GM23338 (cell line): ENCODE measurements at regions not wholly inside any gene's neighbourhood (a gene's known extent, or its start where the extent isn't known, plus 50 kb on each side); places are given as distances from the start of the nearest gene placed in this dataset.
A peak's percentile ranks its signal among the peaks of the same experiment; 100 is the strongest.

ENCODE experiments used
- ATAC-seq: fragments of 200-7000 bp; cut with Tn5 transposase; 3 replicates; pipeline ENCODE4 v1.9.1; 2020
- DNase-seq: peaks from one replicate; pipeline ENCODE4 v3.0.0-alpha.2; 2015; ENCODE audit warnings: low spot score
- H2AFZ ChIP-seq: fragments of 200-600 bp; sonication (generic); 2 replicates; pipeline ENCODE4 v1.8.0; 2016; ENCODE audit warnings: antibody characterized with exemption, mild to moderate bottlenecking, moderate library complexity
- H3F3A ChIP-seq: fragments of 200-600 bp; sonication (generic); replicated peaks from 2 replicates; pipeline ENCODE4 v1.8.0; 2017; ENCODE audit warnings: antibody characterized with exemption, mixed run types, low read depth
- H3K27ac ChIP-seq: fragments of 200-600 bp; sonication (generic); 2 replicates; pipeline ENCODE4 v1.6.1; 2016; ENCODE audit warnings: low read depth
- H3K27me3 ChIP-seq: fragments of 200-600 bp; sonication (generic); 2 replicates; pipeline ENCODE4 v1.8.0; 2016; ENCODE audit warnings: mild to moderate bottlenecking, mixed run types, moderate library complexity; ENCODE audit not compliant: insufficient read depth
- H3K36me3 ChIP-seq: fragments of 200-600 bp; sonication (generic); 2 replicates; pipeline ENCODE4 v1.8.0; 2016; ENCODE audit warnings: mild to moderate bottlenecking; ENCODE audit not compliant: insufficient read depth
- H3K4me1 ChIP-seq: fragments of 200-600 bp; sonication (generic); 2 replicates; pipeline ENCODE4 v1.8.0; 2016; ENCODE audit warnings: mild to moderate bottlenecking, moderate library complexity; ENCODE audit not compliant: insufficient read depth
- H3K4me2 ChIP-seq: fragments of 200-600 bp; sonication (generic); 2 replicates; pipeline ENCODE4 v1.7.1; 2017; ENCODE audit warnings: mixed run types
- H3K4me3 ChIP-seq: fragments of 200-600 bp; sonication (generic); 2 replicates; pipeline ENCODE4 v1.6.1; 2016; ENCODE audit warnings: mixed run types
- H3K79me2 ChIP-seq: fragments of 200-600 bp; sonication (generic); replicated peaks from 2 replicates; pipeline ENCODE4 v1.8.0; 2017; ENCODE audit warnings: mild to moderate bottlenecking; ENCODE audit not compliant: insufficient read depth
- H3K9me2 ChIP-seq: fragments of 200-600 bp; sonication (generic); 2 replicates; pipeline ENCODE4 v1.8.0; 2017; ENCODE audit not compliant: insufficient read depth
- H4K20me1 ChIP-seq: fragments of 200-600 bp; sonication (generic); replicated peaks from 2 replicates; pipeline ENCODE4 v1.8.0; 2017; ENCODE audit warnings: mild to moderate bottlenecking; ENCODE audit not compliant: insufficient read depth
- H3K27ac Mint-ChIP-seq: 2 replicates; pipeline ENCODE4 v1.8.0; 2020; ENCODE audit warnings: inconsistent platforms, mild to moderate bottlenecking, moderate library complexity, mixed read lengths
- H3K27me3 Mint-ChIP-seq: 3 replicates; pipeline ENCODE4 v1.8.0; 2022; ENCODE audit warnings: low read depth, mild to moderate bottlenecking, moderate library complexity, mixed read lengths, inconsistent platforms; ENCODE audit not compliant: insufficient read depth, poor library complexity
- H3K36me3 Mint-ChIP-seq: 3 replicates; pipeline ENCODE4 v1.8.0; 2021; ENCODE audit warnings: low read depth, mild to moderate bottlenecking, inconsistent platforms, moderate library complexity, mixed read lengths
- H3K4me1 Mint-ChIP-seq: 3 replicates; pipeline ENCODE4 v1.8.0; 2020; ENCODE audit warnings: mild to moderate bottlenecking, inconsistent platforms, mixed read lengths
- H3K4me3 Mint-ChIP-seq: 3 replicates; pipeline ENCODE4 v1.8.0; 2021; ENCODE audit warnings: moderate library complexity, mild to moderate bottlenecking, inconsistent platforms, mixed read lengths
- H3K9me3 Mint-ChIP-seq: 3 replicates; pipeline ENCODE4 v1.8.0; 2020; ENCODE audit warnings: moderate library complexity, mild to moderate bottlenecking, inconsistent platforms, mixed read lengths
- CREB1 ChIP-seq: fragments of 250-450 bp; sonication (Bioruptor Pico); IDR thresholded peaks from 2 replicates; pipeline ENCODE4 v1.5.0; 2020; ENCODE audit warnings: low read depth, mild to moderate bottlenecking, moderate library complexity
- CTCF ChIP-seq, 2 experiments: fragments of 200-600 bp in 1 of 2; sonication (generic) in 1 of 2; conservative IDR thresholded peaks; 2 replicates each; pipeline versions ENCODE4 v1.5.1 to v1.6.1; 2016 to 2017; ENCODE audit warnings: antibody characterized with exemption in 2 of 2, low read depth in 2 of 2, mild to moderate bottlenecking in 2 of 2, moderate library complexity in 1 of 2
- EZH2 ChIP-seq: fragments of 200-600 bp; sonication (generic); IDR thresholded peaks from one replicate; pipeline ENCODE4 v1.8.0; 2017; ENCODE audit warnings: antibody characterized with exemption, mild to moderate bottlenecking, low read depth; ENCODE audit not compliant: unreplicated experiment
- EZH2phosphoT487 ChIP-seq: fragments of 200-600 bp; sonication (generic); IDR thresholded peaks from one replicate; pipeline ENCODE4 v1.8.1; 2018; ENCODE audit warnings: antibody characterized with exemption; ENCODE audit not compliant: unreplicated experiment
- JUNB ChIP-seq: IDR thresholded peaks from one replicate; pipeline ENCODE4 v1.6.1; 2016; ENCODE audit warnings: antibody characterized with exemption; ENCODE audit not compliant: unreplicated experiment
- POLR2AphosphoS5 ChIP-seq: IDR thresholded peaks from 2 replicates; pipeline ENCODE4 v1.6.1; 2016; ENCODE audit warnings: antibody characterized with exemption, low read depth
- STAT1 ChIP-seq: IDR thresholded peaks from one replicate; pipeline ENCODE4 v1.6.1; 2016; ENCODE audit warnings: antibody characterized with exemption; ENCODE audit not compliant: unreplicated experiment
- ZNF114 ChIP-seq: fragments of 250-450 bp; sonication (Bioruptor Pico); IDR thresholded peaks from 2 replicates; pipeline ENCODE4 v1.5.0; 2020; ENCODE audit warnings: mild to moderate bottlenecking, moderate library complexity
- ZNF331 ChIP-seq: fragments of 250-450 bp; sonication (Bioruptor Pico); IDR thresholded peaks from 2 replicates; pipeline ENCODE4 v1.5.0; 2020; ENCODE audit warnings: low read depth, mild to moderate bottlenecking, moderate library complexity
- ZNF462 ChIP-seq: fragments of 250-450 bp; sonication (Bioruptor Pico); IDR thresholded peaks from 2 replicates; pipeline ENCODE4 v1.5.0; 2020; ENCODE audit warnings: mild to moderate bottlenecking, moderate library complexity
- TF ChIP-seq, protein P1 (sequence below): IDR thresholded peaks from 2 replicates; pipeline ENCODE4 v1.6.1; 2016; ENCODE audit warnings: antibody characterized with exemption

DNA sequence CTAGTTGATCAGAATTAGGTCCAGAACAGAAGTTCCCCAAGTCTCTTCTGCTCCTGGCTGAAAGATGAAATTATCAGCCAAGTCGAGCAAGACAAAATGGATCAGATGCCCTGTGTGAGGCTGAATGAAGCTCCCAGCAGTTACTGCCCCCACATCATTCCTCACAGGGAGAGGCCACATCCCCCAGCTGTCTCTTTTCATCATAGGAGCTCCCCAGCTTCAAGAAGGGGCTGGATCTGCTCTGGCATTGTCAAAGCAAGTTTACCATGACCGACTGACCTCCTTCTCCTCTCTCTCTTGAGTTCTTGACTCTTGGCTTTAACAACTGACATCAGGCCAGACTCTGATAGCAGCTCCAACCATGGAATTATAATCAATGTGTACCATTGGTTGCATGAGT, 133.3 kb upstream of the RAD23B start:
- Histone ChIP-seq H3K4me3 (no peak overlapping the region), H2AFZ (no peak overlapping the region), H3K9me2 (peaks cover 7% of the 10 kb centered on the region; the same call in 1 of the 2 replicates), H3K36me3 (no peaks in the 10 kb centered on the region), H3F3A (no peaks in the 10 kb centered on the region), H4K20me1 (no peaks in the 10 kb centered on the region), H3K4me1 (0 out of 2 replicates have a peak, but pooled peaks cover 3% of the 10 kb centered on the region), H3K27me3 (no peaks in the 10 kb centered on the region), H3K4me2 (no peak overlapping the region), H3K27ac (no peak overlapping the region), H3K79me2 (no peaks in the 10 kb centered on the region)
- Mint-ChIP-seq H3K9me3 (no peaks in the 10 kb centered on the region), H3K27me3 (no peaks in the 10 kb centered on the region), H3K4me3 (no peak overlapping the region), H3K27ac (no peak overlapping the region), H3K4me1 (peaks cover 9% of the 10 kb centered on the region; the same call in 1 of the 3 replicates), H3K36me3 (no peaks in the 10 kb centered on the region)
- no peak for ATAC-seq
- no peak for TF ChIP-seq STAT1
- DNase-seq = no peak

DNA sequence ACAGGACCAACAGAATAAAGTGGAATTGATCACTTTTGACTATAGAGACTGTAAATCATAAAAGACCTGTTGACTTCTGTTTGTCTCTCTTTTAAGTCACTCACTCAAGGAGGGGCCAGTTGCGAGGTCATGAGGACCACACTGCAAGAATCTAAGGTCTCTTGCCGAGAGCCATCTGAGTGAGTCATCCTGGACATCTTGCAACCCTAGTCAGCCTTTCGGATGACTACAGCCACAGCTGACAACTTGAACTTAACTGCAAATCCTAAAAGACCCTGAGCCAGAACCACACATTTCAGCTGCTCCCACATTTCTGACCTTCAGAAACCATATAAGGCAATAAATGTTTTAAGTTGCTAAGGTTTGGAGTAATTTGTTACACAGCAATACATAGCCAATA, 129.7 kb upstream of the RAD23B start:
- no peaks in the 10 kb centered on the region for H3K36me3 Mint-ChIP-seq
- no peak for DNase-seq
- no peak for TF ChIP-seq CTCF (conservative IDR thresholded peaks at IDR 0.05; ENCODE audit: low read depth in 2 of 2)
- TF ChIP-seq ZNF462 (CRISPR knock-in tag) = no peak
- TF ChIP-seq EZH2phosphoT487 = no peak
- no peak for TF ChIP-seq POLR2AphosphoS5
- TF ChIP-seq, protein P1, sequence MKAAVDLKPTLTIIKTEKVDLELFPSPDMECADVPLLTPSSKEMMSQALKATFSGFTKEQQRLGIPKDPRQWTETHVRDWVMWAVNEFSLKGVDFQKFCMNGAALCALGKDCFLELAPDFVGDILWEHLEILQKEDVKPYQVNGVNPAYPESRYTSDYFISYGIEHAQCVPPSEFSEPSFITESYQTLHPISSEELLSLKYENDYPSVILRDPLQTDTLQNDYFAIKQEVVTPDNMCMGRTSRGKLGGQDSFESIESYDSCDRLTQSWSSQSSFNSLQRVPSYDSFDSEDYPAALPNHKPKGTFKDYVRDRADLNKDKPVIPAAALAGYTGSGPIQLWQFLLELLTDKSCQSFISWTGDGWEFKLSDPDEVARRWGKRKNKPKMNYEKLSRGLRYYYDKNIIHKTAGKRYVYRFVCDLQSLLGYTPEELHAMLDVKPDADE = no peak
- TF ChIP-seq JUNB = no peak
- no peak for TF ChIP-seq ZNF331 (CRISPR knock-in tag)
- no peak for TF ChIP-seq ZNF114 (CRISPR knock-in tag)
- no peak for TF ChIP-seq EZH2
- TF ChIP-seq CREB1 = no peak
- Histone ChIP-seq H4K20me1 (no peaks in the 10 kb centered on the region), H3K27ac (no peak overlapping the region), H3K36me3 (no peaks in the 10 kb centered on the region), H3K4me1 (0 out of 2 replicates have a peak, but pooled peaks cover 3% of the 10 kb centered on the region), H3K27me3 (no peaks in the 10 kb centered on the region), H3K4me3 (no peak overlapping the region), H2AFZ (peak overlapping the region; percentile 91), H3K4me2 (no peak overlapping the region), H3K79me2 (no peaks in the 10 kb centered on the region), H3F3A (no peaks in the 10 kb centered on the region), H3K9me2 (peaks cover 7% of the 10 kb centered on the region; the same call in 1 of the 2 replicates)
- ATAC-seq = no peak
- H3K27me3 Mint-ChIP-seq = no peaks in the 10 kb centered on the region
- peaks cover 9% of the 10 kb centered on the region; the same call in 1 of the 3 replicates for H3K4me1 Mint-ChIP-seq
- no peaks in the 10 kb centered on the region for H3K9me3 Mint-ChIP-seq
- H3K4me3 Mint-ChIP-seq = no peak overlapping the region
- H3K27ac Mint-ChIP-seq = no peak overlapping the region
